NB4 (cell line): ENCODE measurements at regions not wholly inside any gene's neighbourhood (a gene's known extent, or its start where the extent isn't known, plus 50 kb on each side); places are given as distances from the start of the nearest gene placed in this dataset.

Experiments
- CTCF ChIP-seq: IDR thresholded peaks from one replicate; pipeline ENCODE4 v1.5.1; 2012; ENCODE audit warnings: low read depth, low read length
- MAX ChIP-seq: IDR thresholded peaks from 2 replicates; pipeline ENCODE4 v1.6.1; 2011; ENCODE audit warnings: low read depth, low read length
- POLR2A ChIP-seq: IDR thresholded peaks from 2 replicates; pipeline ENCODE4 v1.6.1; 2011; ENCODE audit warnings: mild to moderate bottlenecking; ENCODE audit not compliant: insufficient read length; ENCODE audit errors: extremely low read depth

GRCh38 chr18:22320155-22320554, 97.6 kb downstream of the CTAGE1 start:
- no peak for TF ChIP-seq CTCF
- no peak for TF ChIP-seq POLR2A
- TF ChIP-seq MAX = no peak
